ENCODE measurements at regions not wholly inside any gene's neighbourhood (a gene's known extent, or its start where the extent isn't known, plus 50 kb on each side); places are given as distances from the start of the nearest gene placed in this dataset.
A peak's percentile ranks its signal among the peaks of the same experiment; 100 is the strongest.
"Not testable (repeated sequence)": the region's sequence is repeated elsewhere in the genome, so short reads cannot be mapped to it uniquely, and the experiment has no call there.

GRCh38 chr2:44098891-44099290 lies 69.8 kb upstream of the PPM1B start:
- DNase-seq = no peak
- Mint-ChIP-seq H3K27me3 (no peaks in the 10 kb centered on the region), H3K4me3 (no peak overlapping the region), H3K9me3 (no peaks in the 10 kb centered on the region), H3K27ac (no peak overlapping the region), H3K36me3 (ENCODE audit: low read depth) (no peaks in the 10 kb centered on the region), H3K4me1 (ENCODE audit: low read depth) (peaks cover 17% of the 10 kb centered on the region)

- DNase-seq = no peak
- Mint-ChIP-seq H3K4me1 (ENCODE audit: low read depth) (peaks cover 20% of the 10 kb centered on the region), H3K27ac (no peak overlapping the region), H3K36me3 (ENCODE audit: low read depth) (no peaks in the 10 kb centered on the region), H3K4me3 (no peak overlapping the region), H3K9me3 (no peaks in the 10 kb centered on the region), H3K27me3 (no peaks in the 10 kb centered on the region)
Observed at GRCh38 chr2:44100351-44100750, 68.3 kb upstream of the PPM1B start.

GRCh38 chr2:44101246-44101645 lies 67.4 kb upstream of the PPM1B start:
- DNase-seq = no peak
- Mint-ChIP-seq H3K27ac (no peak overlapping the region), H3K4me1 (ENCODE audit: low read depth) (peaks cover 20% of the 10 kb centered on the region), H3K36me3 (ENCODE audit: low read depth) (no peaks in the 10 kb centered on the region), H3K27me3 (no peaks in the 10 kb centered on the region), H3K4me3 (no peak overlapping the region), H3K9me3 (no peaks in the 10 kb centered on the region)

- H3K27ac Mint-ChIP-seq = no peak overlapping the region
Observed at GRCh38 chr2:44102790-44103562, 65.7 kb upstream of the PPM1B start.

GRCh38 chr2:44103639-44104038 lies 65.0 kb upstream of the PPM1B start:
- Mint-ChIP-seq H3K4me3 (no peak overlapping the region), H3K27ac (no peak overlapping the region), H3K4me1 (ENCODE audit: low read depth) (peaks cover 27% of the 10 kb centered on the region), H3K27me3 (no peaks in the 10 kb centered on the region), H3K36me3 (ENCODE audit: low read depth) (no peaks in the 10 kb centered on the region), H3K9me3 (no peaks in the 10 kb centered on the region)
- no peak for DNase-seq

More at GRCh38 chr2:44102790-44103562, 65.7 kb upstream of the PPM1B start:
- no peak for DNase-seq
- peaks cover 27% of the 10 kb centered on the region for H3K4me1 Mint-ChIP-seq (ENCODE audit: low read depth)
- H3K9me3 Mint-ChIP-seq = no peaks in the 10 kb centered on the region
- H3K4me3 Mint-ChIP-seq = no peak overlapping the region
- no peaks in the 10 kb centered on the region for H3K27me3 Mint-ChIP-seq
- no peaks in the 10 kb centered on the region for H3K36me3 Mint-ChIP-seq (ENCODE audit: low read depth)

- no peak overlapping the region for H3K4me3 Mint-ChIP-seq
- no peaks in the 10 kb centered on the region for H3K9me3 Mint-ChIP-seq
- no peaks in the 10 kb centered on the region for H3K36me3 Mint-ChIP-seq (ENCODE audit: low read depth)
- no peaks in the 10 kb centered on the region for H3K27me3 Mint-ChIP-seq
- no peak for DNase-seq
- H3K4me1 Mint-ChIP-seq (ENCODE audit: low read depth) = peaks cover 32% of the 10 kb centered on the region
- no peak overlapping the region for H3K27ac Mint-ChIP-seq
Observed at GRCh38 chr2:44104855-44105271, 63.8 kb upstream of the PPM1B start.

GRCh38 chr2:44106509-44106908 lies 62.2 kb upstream of the PPM1B start:
- H3K4me1 Mint-ChIP-seq (ENCODE audit: low read depth) = peaks cover 29% of the 10 kb centered on the region
- H3K27ac Mint-ChIP-seq; H3K36me3 Mint-ChIP-seq (ENCODE audit: low read depth); DNase-seq; H3K4me3 Mint-ChIP-seq; H3K9me3 Mint-ChIP-seq; H3K27me3 Mint-ChIP-seq: not testable (repeated sequence)

GRCh38 chr2:44107086-44107740 lies 61.5 kb upstream of the PPM1B start:
- Mint-ChIP-seq H3K4me3 (no peak overlapping the region), H3K27ac (no peak overlapping the region), H3K27me3 (no peaks in the 10 kb centered on the region), H3K36me3 (ENCODE audit: low read depth) (no peaks in the 10 kb centered on the region), H3K4me1 (ENCODE audit: low read depth) (peaks cover 29% of the 10 kb centered on the region), H3K9me3 (no peaks in the 10 kb centered on the region)
- no peak for DNase-seq

- no peaks in the 10 kb centered on the region for H3K27me3 Mint-ChIP-seq
- no peak overlapping the region for H3K27ac Mint-ChIP-seq
- H3K36me3 Mint-ChIP-seq (ENCODE audit: low read depth) = no peaks in the 10 kb centered on the region
- H3K4me3 Mint-ChIP-seq = no peak overlapping the region
- H3K4me1 Mint-ChIP-seq (ENCODE audit: low read depth) = peaks cover 24% of the 10 kb centered on the region
- DNase-seq = no peak
- no peaks in the 10 kb centered on the region for H3K9me3 Mint-ChIP-seq
Observed at GRCh38 chr2:44107974-44108373, 60.7 kb upstream of the PPM1B start.

GRCh38 chr2:44109166-44109565 lies 59.5 kb upstream of the PPM1B start:
- Mint-ChIP-seq H3K4me3 (no peak overlapping the region), H3K36me3 (ENCODE audit: low read depth) (no peaks in the 10 kb centered on the region), H3K4me1 (ENCODE audit: low read depth) (peaks cover 21% of the 10 kb centered on the region), H3K27me3 (no peaks in the 10 kb centered on the region), H3K9me3 (no peaks in the 10 kb centered on the region), H3K27ac (no peak overlapping the region)
- DNase-seq = no peak

- H3K27me3 Mint-ChIP-seq = no peaks in the 10 kb centered on the region
- H3K27ac Mint-ChIP-seq = no peak overlapping the region
- H3K9me3 Mint-ChIP-seq = no peaks in the 10 kb centered on the region
- H3K4me1 Mint-ChIP-seq (ENCODE audit: low read depth) = peaks cover 18% of the 10 kb centered on the region
- H3K4me3 Mint-ChIP-seq = no peak overlapping the region
- no peaks in the 10 kb centered on the region for H3K36me3 Mint-ChIP-seq (ENCODE audit: low read depth)
- no peak for DNase-seq
Observed at GRCh38 chr2:44110444-44110843, 58.2 kb upstream of the PPM1B start.

- Mint-ChIP-seq H3K27ac (no peak overlapping the region), H3K36me3 (ENCODE audit: low read depth) (no peaks in the 10 kb centered on the region), H3K9me3 (no peaks in the 10 kb centered on the region)
Observed at GRCh38 chr2:44112096-44112495, 56.6 kb upstream of the PPM1B start.

GRCh38 chr2:44116319-44116718 lies 52.4 kb upstream of the PPM1B start:
- no peaks in the 10 kb centered on the region for H3K36me3 Mint-ChIP-seq (ENCODE audit: low read depth)
- no peak overlapping the region for H3K27ac Mint-ChIP-seq
- DNase-seq = no peak
- peaks cover 33% of the 10 kb centered on the region for H3K4me1 Mint-ChIP-seq (ENCODE audit: low read depth)
- H3K9me3 Mint-ChIP-seq = no peaks in the 10 kb centered on the region
- no peak overlapping the region for H3K4me3 Mint-ChIP-seq
- no peaks in the 10 kb centered on the region for H3K27me3 Mint-ChIP-seq

More at GRCh38 chr2:44112096-44112495, 56.6 kb upstream of the PPM1B start:
- H3K4me3 Mint-ChIP-seq = no peak overlapping the region
- DNase-seq = no peak
- no peaks in the 10 kb centered on the region for H3K27me3 Mint-ChIP-seq
- H3K4me1 Mint-ChIP-seq (ENCODE audit: low read depth) = peaks cover 24% of the 10 kb centered on the region

GRCh38 chr2:44118257-44118656 lies 50.4 kb upstream of the PPM1B start:
- peak overlapping the region; percentile 67 for H3K27ac Mint-ChIP-seq

More at GRCh38 chr2:44118257-44118656, 50.4 kb upstream of the PPM1B start:
- no peak for DNase-seq
- peaks cover 46% of the 10 kb centered on the region for H3K4me1 Mint-ChIP-seq (ENCODE audit: low read depth)
- no peaks in the 10 kb centered on the region for H3K27me3 Mint-ChIP-seq
- H3K9me3 Mint-ChIP-seq = no peaks in the 10 kb centered on the region
- H3K4me3 Mint-ChIP-seq = no peak overlapping the region
- no peaks in the 10 kb centered on the region for H3K36me3 Mint-ChIP-seq (ENCODE audit: low read depth)
